SK-N-SH (cell line): ENCODE measurements at regions not wholly inside any gene's neighbourhood (a gene's known extent, or its start where the extent isn't known, plus 50 kb on each side); places are given as distances from the start of the nearest gene placed in this dataset.

Source experiments
- CTCF ChIA-PET: fragments of 300-600, 350-600 bp; formaldehyde crosslinking; extraction: SDS; loops from one replicate; lab custom pipeline; 2021; lab: Yijun Ruan, JAX
- POLR2A ChIA-PET: fragments of 350-600 bp; sonication (Branson Sonifier 250); formaldehyde crosslinking; extraction: SDS; loops from one replicate; lab custom pipeline; 2020; ENCODE audit warnings: antibody characterized with exemption, inconsistent platforms; lab: Yijun Ruan, JAX
- DNase-seq: peaks from one replicate; pipeline ENCODE4 v3.0.0; 2012
- H2AFZ ChIP-seq: fragments of 200-600 bp; sonication (generic); 2 replicates; pipeline ENCODE4 v1.8.1; 2016; ENCODE audit warnings: antibody characterized with exemption, mild to moderate bottlenecking, low read depth
- H3F3A ChIP-seq: fragments of 200-600 bp; sonication (generic); replicated peaks from 2 replicates; pipeline ENCODE3; 2016; ENCODE audit warnings: antibody characterized with exemption, mild to moderate bottlenecking; ENCODE audit not compliant: insufficient read depth
- H3K27ac ChIP-seq, 2 experiments: fragments of 200-500 bp in 1 of 2; fragments of 200-600 bp in 1 of 2; sonication (Bioruptor generic) in 1 of 2; sonication (generic), shearing (Covaris generic) in 1 of 2; 2 replicates each; pipeline versions ENCODE4 v1.5.1 to v1.6.1; 2014 to 2016; ENCODE audit warnings: low read depth in 2 of 2, inconsistent platforms in 1 of 2, low read length in 1 of 2, mild to moderate bottlenecking in 1 of 2, mixed read lengths in 1 of 2
- H3K27me3 ChIP-seq: fragments of 200-600 bp; sonication (generic), shearing (Covaris generic); 2 replicates; pipeline ENCODE4 v1.6.1; 2016; ENCODE audit warnings: mixed run types; ENCODE audit not compliant: insufficient read depth
- H3K36me3 ChIP-seq, 2 experiments: fragments of 200-500 bp in 1 of 2; fragments of 200-600 bp in 1 of 2; sonication (Bioruptor generic) in 1 of 2; sonication (generic) in 1 of 2; replicated peaks in 1 of 2; 2 replicates each; pipeline versions ENCODE3 to v1.5.1; 2014 to 2016; ENCODE audit warnings: low read length in 1 of 2, mild to moderate bottlenecking in 1 of 2; ENCODE audit not compliant: insufficient read depth in 2 of 2, control insufficient read depth in 1 of 2
- H3K4me1 ChIP-seq, 2 experiments: fragments of 200-500 bp in 1 of 2; fragments of 200-600 bp in 1 of 2; sonication (Bioruptor generic) in 1 of 2; sonication (generic), shearing (Covaris generic) in 1 of 2; 2 replicates each; pipeline versions ENCODE4 v1.5.1 to v1.6.1; 2014 to 2016; ENCODE audit warnings: low read depth in 1 of 2, low read length in 1 of 2, mixed run types in 1 of 2; ENCODE audit not compliant: insufficient read depth in 2 of 2, control insufficient read depth in 1 of 2
- H3K4me2 ChIP-seq: fragments of 200-600 bp; sonication (generic), shearing (Covaris generic); 2 replicates; pipeline ENCODE4 v1.6.1; 2017; ENCODE audit warnings: mixed run types
- H3K4me3 ChIP-seq, 2 experiments: fragments of 200-500 bp in 1 of 2; fragments of 200-600 bp in 1 of 2; sonication (Bioruptor generic) in 1 of 2; sonication (generic), shearing (Covaris generic) in 1 of 2; 2 replicates each; pipeline versions ENCODE4 v1.5.1 to v1.8.1; 2014 to 2016; ENCODE audit warnings: low read depth in 2 of 2, inconsistent platforms in 1 of 2, low read length in 1 of 2, mild to moderate bottlenecking in 1 of 2, mixed read lengths in 1 of 2, moderate library complexity in 1 of 2
- H3K79me2 ChIP-seq: fragments of 200-600 bp; sonication (generic); 2 replicates; pipeline ENCODE4 v1.8.1; 2017; ENCODE audit warnings: mild to moderate bottlenecking; ENCODE audit not compliant: insufficient read depth
- H3K9ac ChIP-seq: fragments of 200-600 bp; sonication (generic); 2 replicates; pipeline ENCODE4 v1.6.1; 2017; ENCODE audit warnings: mixed run types
- H3K9me2 ChIP-seq: fragments of 200-600 bp; sonication (generic); 2 replicates; pipeline ENCODE4 v1.6.1; 2017; ENCODE audit warnings: mixed run types
- H3K9me3 ChIP-seq: fragments of 200-600 bp; sonication (generic); 2 replicates; pipeline ENCODE4 v1.6.1; 2017; ENCODE audit warnings: mixed run types, mild to moderate bottlenecking, moderate library complexity
- H4K20me1 ChIP-seq: fragments of 200-600 bp; sonication (generic); 2 replicates; pipeline ENCODE4 v1.6.1; 2017; ENCODE audit warnings: mild to moderate bottlenecking, mixed run types; ENCODE audit not compliant: insufficient read depth
- CHD2 ChIP-seq: fragments of 150-350 bp; IDR thresholded peaks from 2 replicates; pipeline ENCODE4 v1.6.1; 2018; ENCODE audit warnings: low read length; ENCODE audit not compliant: partially characterized antibody
- EP300 ChIP-seq, 2 experiments: IDR thresholded peaks; 2 replicates each; pipeline versions ENCODE4 v1.4.0 to v1.6.1; 2012; ENCODE audit warnings: borderline replicate concordance in 1 of 2, low read depth in 1 of 2, low read length in 1 of 2
- FOXM1 ChIP-seq: IDR thresholded peaks from 2 replicates; pipeline ENCODE4 v1.4.0; 2012; ENCODE audit warnings: low read depth, mild to moderate bottlenecking
- GATA2 ChIP-seq: sonication (generic); formaldehyde crosslinking; IDR thresholded peaks from 2 replicates; pipeline ENCODE4 v1.5.0; 2020; ENCODE audit warnings: mild to moderate bottlenecking, missing genetic modification reagents
- JUND ChIP-seq: IDR thresholded peaks from 2 replicates; pipeline ENCODE4 v1.4.0; 2012
- MXI1 ChIP-seq: IDR thresholded peaks from 2 replicates; pipeline ENCODE4 v1.6.1; 2012; ENCODE audit warnings: mild to moderate bottlenecking, low read depth, low read length, improper control_type of control experiment
- POLR2AphosphoS5 ChIP-seq: IDR thresholded peaks from 2 replicates; pipeline ENCODE4 v1.6.1; 2012; ENCODE audit warnings: low read depth, low read length
- RAD21 ChIP-seq: IDR thresholded peaks from 2 replicates; pipeline ENCODE4 v1.6.1; 2012; ENCODE audit warnings: mild to moderate bottlenecking, low read length
- RCOR1 ChIP-seq: fragments of 150-350 bp; IDR thresholded peaks from 2 replicates; pipeline ENCODE4 v1.6.1; 2017; ENCODE audit warnings: antibody characterized with exemption, low read length
- RFX5 ChIP-seq: IDR thresholded peaks from 2 replicates; pipeline ENCODE4 v1.6.1; 2012; ENCODE audit warnings: mild to moderate bottlenecking, improper control_type of control experiment, low read length
- SIN3A ChIP-seq: IDR thresholded peaks from 2 replicates; pipeline ENCODE4 v1.6.1; 2012; ENCODE audit warnings: low read depth, mild to moderate bottlenecking, low read length, moderate library complexity, borderline replicate concordance
- TAF1 ChIP-seq: IDR thresholded peaks from 2 replicates; pipeline ENCODE4 v1.6.1; 2012; ENCODE audit warnings: low read depth, mild to moderate bottlenecking, low read length, moderate library complexity, borderline replicate concordance
- TCF12 ChIP-seq: IDR thresholded peaks from 2 replicates; pipeline ENCODE4 v1.4.0; 2012
- TEAD4 ChIP-seq: IDR thresholded peaks from 2 replicates; pipeline ENCODE4 v1.4.0; 2012; ENCODE audit warnings: mild to moderate bottlenecking, borderline replicate concordance; ENCODE audit not compliant: insufficient read depth
- YY1 ChIP-seq: IDR thresholded peaks from 2 replicates; pipeline ENCODE4 v1.4.0; 2012; ENCODE audit warnings: low read depth, mild to moderate bottlenecking
- WGBS: methylation state at CpG from one replicate; pipeline ENCODE4 v1.1.6; 2017; ENCODE audit warnings: low lambda C conversion rate; 5-methylcytosine and 5-hydroxymethylcytosine counted together
- TF ChIP-seq, protein P1 (sequence below): fragments of 150-350 bp; IDR thresholded peaks from 2 replicates; pipeline ENCODE4 v1.6.1; 2016; ENCODE audit warnings: mild to moderate bottlenecking, low read depth, low read length
- TF ChIP-seq, protein P2 (sequence below): fragments of 150-350 bp; IDR thresholded peaks from 2 replicates; pipeline ENCODE4 v1.6.1; 2017; ENCODE audit warnings: antibody characterized with exemption, low read length, low read depth, borderline replicate concordance
- TF ChIP-seq, protein P3 (sequence below): IDR thresholded peaks from 2 replicates; pipeline ENCODE4; 2012
- TF ChIP-seq, protein P4 (sequence below): fragments of 200-600 bp; sonication (generic); IDR thresholded peaks from 2 replicates; pipeline ENCODE4 v1.6.1; 2017; ENCODE audit warnings: antibody characterized with exemption, mild to moderate bottlenecking, moderate library complexity
- TF ChIP-seq, protein P5 (sequence below): IDR thresholded peaks from 2 replicates; pipeline ENCODE4 v1.4.0; 2012; ENCODE audit warnings: low read depth, borderline replicate concordance
- TF ChIP-seq, protein P6 (sequence below): IDR thresholded peaks from 2 replicates; pipeline ENCODE4 v1.4.0; 2012; ENCODE audit warnings: low read depth

DNA sequence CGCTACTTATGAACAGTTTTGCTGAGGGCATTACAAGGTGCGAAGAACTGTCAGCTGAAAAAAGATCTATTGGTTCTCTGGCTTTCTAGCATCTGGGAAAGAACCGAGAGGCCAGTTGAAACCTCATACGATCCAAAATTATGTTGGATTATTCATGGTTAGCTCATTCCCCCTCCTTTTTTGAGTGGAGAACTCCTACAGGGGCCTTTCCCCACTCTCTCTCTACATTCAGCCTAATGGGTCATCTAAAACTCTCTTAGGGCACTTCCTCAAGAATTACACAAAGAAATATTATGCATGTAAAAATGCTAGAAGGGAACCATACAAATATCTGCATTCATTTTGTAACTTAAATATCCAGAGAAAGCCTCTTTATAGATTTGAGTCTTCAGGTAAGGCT is 358.2 kb downstream of the ADGRL2 start:
- Histone ChIP-seq H3K4me1 (no peaks in the 10 kb centered on the region), H3K4me2 (no peak overlapping the region), H3K9me3 (no peaks in the 10 kb centered on the region), H3K27ac (no peak overlapping the region), H3K36me3 (no peaks in the 10 kb centered on the region), H3K9me2 (no peaks in the 10 kb centered on the region), H2AFZ (no peak overlapping the region), H3F3A (no peaks in the 10 kb centered on the region), H3K27me3 (no peaks in the 10 kb centered on the region), H3K9ac (no peak overlapping the region), H4K20me1 (no peaks in the 10 kb centered on the region), H3K79me2 (no peaks in the 10 kb centered on the region), H3K4me3 (no peak overlapping the region)
- no peak for DNase-seq
- WGBS: 62% methylated on average over 4 of the region's 4 CpGs
- POLR2A ChIA-PET: no interaction called here
- TF ChIP-seq TAF1 (no peak), RFX5 (no peak), TEAD4 (no peak), EP300 (IDR thresholded peaks at IDR 0.05; ENCODE audit: borderline replicate concordance in 1 of 2, low read depth in 1 of 2, low read length in 1 of 2) (no peak), YY1 (no peak)
- TF ChIP-seq, protein P1, sequence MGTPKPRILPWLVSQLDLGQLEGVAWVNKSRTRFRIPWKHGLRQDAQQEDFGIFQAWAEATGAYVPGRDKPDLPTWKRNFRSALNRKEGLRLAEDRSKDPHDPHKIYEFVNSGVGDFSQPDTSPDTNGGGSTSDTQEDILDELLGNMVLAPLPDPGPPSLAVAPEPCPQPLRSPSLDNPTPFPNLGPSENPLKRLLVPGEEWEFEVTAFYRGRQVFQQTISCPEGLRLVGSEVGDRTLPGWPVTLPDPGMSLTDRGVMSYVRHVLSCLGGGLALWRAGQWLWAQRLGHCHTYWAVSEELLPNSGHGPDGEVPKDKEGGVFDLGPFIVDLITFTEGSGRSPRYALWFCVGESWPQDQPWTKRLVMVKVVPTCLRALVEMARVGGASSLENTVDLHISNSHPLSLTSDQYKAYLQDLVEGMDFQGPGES: no peak
- TF ChIP-seq, protein P2, sequence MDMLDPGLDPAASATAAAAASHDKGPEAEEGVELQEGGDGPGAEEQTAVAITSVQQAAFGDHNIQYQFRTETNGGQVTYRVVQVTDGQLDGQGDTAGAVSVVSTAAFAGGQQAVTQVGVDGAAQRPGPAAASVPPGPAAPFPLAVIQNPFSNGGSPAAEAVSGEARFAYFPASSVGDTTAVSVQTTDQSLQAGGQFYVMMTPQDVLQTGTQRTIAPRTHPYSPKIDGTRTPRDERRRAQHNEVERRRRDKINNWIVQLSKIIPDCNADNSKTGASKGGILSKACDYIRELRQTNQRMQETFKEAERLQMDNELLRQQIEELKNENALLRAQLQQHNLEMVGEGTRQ: no peak
- CTCF ChIA-PET: interaction anchor here (0.9 kb wide), 1 partner anchor 27 kb away, joined by 3 read pairs; no protein-coding TSS in a partner anchor

DNA sequence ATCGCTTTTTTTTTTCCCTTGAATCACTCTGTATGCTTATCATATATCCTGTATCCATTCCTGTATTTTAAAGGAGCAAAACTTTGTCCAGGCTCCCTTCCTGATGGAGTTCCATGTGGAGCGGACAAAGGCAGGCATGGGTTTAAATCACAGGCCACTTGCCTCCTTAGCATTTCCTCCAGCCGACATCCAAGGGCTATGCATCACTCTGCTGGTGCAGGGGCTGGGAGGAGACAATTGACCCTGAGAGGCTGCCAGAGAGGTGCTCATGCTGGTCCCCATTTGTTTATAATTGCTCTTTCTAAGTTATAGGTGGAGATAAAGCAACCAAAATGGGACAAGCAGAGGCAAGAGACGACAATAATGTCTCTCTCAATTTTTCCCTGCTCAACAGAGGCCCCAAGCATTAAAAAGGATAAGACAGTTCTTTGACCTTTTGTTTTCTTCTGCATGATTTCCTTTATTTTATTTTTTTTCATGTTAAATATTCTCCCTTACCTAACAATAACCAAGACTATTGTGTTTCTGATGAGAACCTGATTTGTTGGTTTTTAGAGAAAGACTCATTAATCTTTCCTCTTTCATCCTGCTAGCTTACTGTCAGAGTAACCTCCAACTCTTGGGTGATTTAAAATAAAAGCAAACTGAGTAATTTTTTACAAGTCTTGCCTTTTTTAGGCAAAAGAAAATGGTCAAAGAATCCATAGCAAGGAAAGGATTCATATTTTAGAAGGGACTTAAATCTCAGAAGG is 353.7 kb downstream of the ADGRL2 start:
- ChIA-PET CTCF (no interaction called here), POLR2A (no interaction called here)
- no peaks in the 10 kb centered on the region for H3K9me2 ChIP-seq
- no peaks in the 10 kb centered on the region for H3K27me3 ChIP-seq
- no peak overlapping the region for H2AFZ ChIP-seq
- H3K4me3 ChIP-seq: no peak overlapping the region
- no peaks in the 10 kb centered on the region for H3F3A ChIP-seq
- H3K4me1 ChIP-seq: peaks cover 0 to 2% of the 10 kb centered on the region in 2 experiments; a peak in 2 of 4 replicates
- no peaks in the 10 kb centered on the region for H3K9me3 ChIP-seq
- no peak overlapping the region for H3K27ac ChIP-seq
- H3K4me2 ChIP-seq: no peak overlapping the region
- H4K20me1 ChIP-seq: no peaks in the 10 kb centered on the region
- H3K79me2 ChIP-seq: no peaks in the 10 kb centered on the region
- no peaks in the 10 kb centered on the region for H3K36me3 ChIP-seq
- no peak overlapping the region for H3K9ac ChIP-seq
- 58% methylated on average over 4 of the region's 4 CpGs for WGBS
- no peak for DNase-seq
- TF ChIP-seq MXI1 (no peak), FOXM1 (no peak), TCF12 (no peak), YY1 (no peak), JUND (no peak), RAD21 (no peak), CHD2 (no peak), SIN3A (no peak), GATA2 (CRISPR knock-in tag) (no peak), POLR2AphosphoS5 (no peak), RCOR1 (no peak)
- TF ChIP-seq, protein P3, sequence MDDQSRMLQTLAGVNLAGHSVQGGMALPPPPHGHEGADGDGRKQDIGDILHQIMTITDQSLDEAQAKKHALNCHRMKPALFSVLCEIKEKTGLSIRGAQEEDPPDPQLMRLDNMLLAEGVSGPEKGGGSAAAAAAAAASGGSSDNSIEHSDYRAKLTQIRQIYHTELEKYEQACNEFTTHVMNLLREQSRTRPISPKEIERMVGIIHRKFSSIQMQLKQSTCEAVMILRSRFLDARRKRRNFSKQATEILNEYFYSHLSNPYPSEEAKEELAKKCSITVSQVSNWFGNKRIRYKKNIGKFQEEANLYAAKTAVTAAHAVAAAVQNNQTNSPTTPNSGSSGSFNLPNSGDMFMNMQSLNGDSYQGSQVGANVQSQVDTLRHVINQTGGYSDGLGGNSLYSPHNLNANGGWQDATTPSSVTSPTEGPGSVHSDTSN: no peak
- TF ChIP-seq, protein P4, sequence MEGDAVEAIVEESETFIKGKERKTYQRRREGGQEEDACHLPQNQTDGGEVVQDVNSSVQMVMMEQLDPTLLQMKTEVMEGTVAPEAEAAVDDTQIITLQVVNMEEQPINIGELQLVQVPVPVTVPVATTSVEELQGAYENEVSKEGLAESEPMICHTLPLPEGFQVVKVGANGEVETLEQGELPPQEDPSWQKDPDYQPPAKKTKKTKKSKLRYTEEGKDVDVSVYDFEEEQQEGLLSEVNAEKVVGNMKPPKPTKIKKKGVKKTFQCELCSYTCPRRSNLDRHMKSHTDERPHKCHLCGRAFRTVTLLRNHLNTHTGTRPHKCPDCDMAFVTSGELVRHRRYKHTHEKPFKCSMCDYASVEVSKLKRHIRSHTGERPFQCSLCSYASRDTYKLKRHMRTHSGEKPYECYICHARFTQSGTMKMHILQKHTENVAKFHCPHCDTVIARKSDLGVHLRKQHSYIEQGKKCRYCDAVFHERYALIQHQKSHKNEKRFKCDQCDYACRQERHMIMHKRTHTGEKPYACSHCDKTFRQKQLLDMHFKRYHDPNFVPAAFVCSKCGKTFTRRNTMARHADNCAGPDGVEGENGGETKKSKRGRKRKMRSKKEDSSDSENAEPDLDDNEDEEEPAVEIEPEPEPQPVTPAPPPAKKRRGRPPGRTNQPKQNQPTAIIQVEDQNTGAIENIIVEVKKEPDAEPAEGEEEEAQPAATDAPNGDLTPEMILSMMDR: no peak
- TF ChIP-seq, protein P5, sequence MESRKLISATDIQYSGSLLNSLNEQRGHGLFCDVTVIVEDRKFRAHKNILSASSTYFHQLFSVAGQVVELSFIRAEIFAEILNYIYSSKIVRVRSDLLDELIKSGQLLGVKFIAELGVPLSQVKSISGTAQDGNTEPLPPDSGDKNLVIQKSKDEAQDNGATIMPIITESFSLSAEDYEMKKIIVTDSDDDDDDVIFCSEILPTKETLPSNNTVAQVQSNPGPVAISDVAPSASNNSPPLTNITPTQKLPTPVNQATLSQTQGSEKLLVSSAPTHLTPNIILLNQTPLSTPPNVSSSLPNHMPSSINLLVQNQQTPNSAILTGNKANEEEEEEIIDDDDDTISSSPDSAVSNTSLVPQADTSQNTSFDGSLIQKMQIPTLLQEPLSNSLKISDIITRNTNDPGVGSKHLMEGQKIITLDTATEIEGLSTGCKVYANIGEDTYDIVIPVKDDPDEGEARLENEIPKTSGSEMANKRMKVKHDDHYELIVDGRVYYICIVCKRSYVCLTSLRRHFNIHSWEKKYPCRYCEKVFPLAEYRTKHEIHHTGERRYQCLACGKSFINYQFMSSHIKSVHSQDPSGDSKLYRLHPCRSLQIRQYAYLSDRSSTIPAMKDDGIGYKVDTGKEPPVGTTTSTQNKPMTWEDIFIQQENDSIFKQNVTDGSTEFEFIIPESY: no peak
- TF ChIP-seq, protein P6, sequence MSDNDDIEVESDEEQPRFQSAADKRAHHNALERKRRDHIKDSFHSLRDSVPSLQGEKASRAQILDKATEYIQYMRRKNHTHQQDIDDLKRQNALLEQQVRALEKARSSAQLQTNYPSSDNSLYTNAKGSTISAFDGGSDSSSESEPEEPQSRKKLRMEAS: no peak
